Calu3 (cell line): ENCODE measurements at regions not wholly inside any gene's neighbourhood (a gene's known extent, or its start where the extent isn't known, plus 50 kb on each side); places are given as distances from the start of the nearest gene placed in this dataset.

Source experiments
- BruUV-seq: library from RNA; stranded (reverse); fragments of 400-500 nt; replicated peaks from 2 replicates; lab custom pipeline; 2021; lab: Mats Ljungman, UMichigan
- CTCF ChIA-PET: fragments of 300-600 bp; sonication (Branson Sonifier 250); formaldehyde crosslinking; loops from one replicate; lab custom pipeline; 2022; ENCODE audit warnings: antibody characterized with exemption; lab: Charles Lee
- DNase-seq: peaks from one replicate; pipeline ENCODE4 v3.0.0; 2022
- H3K27ac Mint-ChIP-seq: one replicate; pipeline ENCODE4 v1.8.0; 2022; ENCODE audit warnings: mixed read lengths; ENCODE audit not compliant: unreplicated experiment
- H3K27me3 Mint-ChIP-seq: one replicate; pipeline ENCODE4 v1.8.0; 2022; ENCODE audit warnings: mixed read lengths; ENCODE audit not compliant: unreplicated experiment
- H3K36me3 Mint-ChIP-seq: one replicate; pipeline ENCODE4 v1.8.0; 2022; ENCODE audit warnings: mild to moderate bottlenecking, moderate library complexity, mixed read lengths; ENCODE audit not compliant: insufficient read depth, unreplicated experiment
- H3K4me1 Mint-ChIP-seq: one replicate; pipeline ENCODE4 v1.8.0; 2022; ENCODE audit warnings: mild to moderate bottlenecking, low read depth, mixed read lengths; ENCODE audit not compliant: unreplicated experiment
- H3K4me3 Mint-ChIP-seq: one replicate; pipeline ENCODE4 v1.8.0; 2022; ENCODE audit warnings: mild to moderate bottlenecking, low read depth, moderate library complexity, mixed read lengths; ENCODE audit not compliant: unreplicated experiment
- H3K9me3 Mint-ChIP-seq: one replicate; pipeline ENCODE4 v1.8.0; 2022; ENCODE audit warnings: low read depth, mixed read lengths; ENCODE audit not compliant: unreplicated experiment
- intact Hi-C: fragments of 100-400 bp; cut with micrococcal nuclease; formaldehyde crosslinking; loops from one replicate; pipeline ENCODE4 v1.10.0; 2022; ENCODE audit not compliant: unreplicated experiment
- TF ChIP-seq, protein P1 (sequence below): fragments of 200-600 bp; IDR thresholded peaks from one replicate; pipeline ENCODE4 v1.8.0; 2022; ENCODE audit warnings: antibody characterized with exemption; ENCODE audit not compliant: unreplicated experiment

DNA sequence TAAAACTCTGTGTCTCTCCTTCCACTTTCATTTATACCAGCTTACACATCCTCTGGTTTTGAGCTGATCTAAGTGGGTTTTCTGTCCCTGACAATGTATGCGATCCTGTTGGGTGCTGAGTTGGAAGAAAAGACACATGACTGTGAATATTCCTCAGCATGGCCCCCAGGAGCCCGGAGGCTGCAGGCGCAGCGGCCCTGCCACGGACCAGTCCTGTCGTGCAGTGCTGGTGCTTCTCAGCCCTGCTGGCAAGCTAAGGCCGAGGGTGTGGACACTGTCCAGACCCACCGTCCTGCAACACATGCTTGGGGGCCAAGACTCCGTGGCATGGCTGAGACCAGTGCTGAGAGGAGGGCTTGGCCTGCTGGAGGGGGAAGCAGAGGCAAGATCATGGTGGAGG lies 328.9 kb upstream of the IRX2 start:
- TF ChIP-seq, protein P1, sequence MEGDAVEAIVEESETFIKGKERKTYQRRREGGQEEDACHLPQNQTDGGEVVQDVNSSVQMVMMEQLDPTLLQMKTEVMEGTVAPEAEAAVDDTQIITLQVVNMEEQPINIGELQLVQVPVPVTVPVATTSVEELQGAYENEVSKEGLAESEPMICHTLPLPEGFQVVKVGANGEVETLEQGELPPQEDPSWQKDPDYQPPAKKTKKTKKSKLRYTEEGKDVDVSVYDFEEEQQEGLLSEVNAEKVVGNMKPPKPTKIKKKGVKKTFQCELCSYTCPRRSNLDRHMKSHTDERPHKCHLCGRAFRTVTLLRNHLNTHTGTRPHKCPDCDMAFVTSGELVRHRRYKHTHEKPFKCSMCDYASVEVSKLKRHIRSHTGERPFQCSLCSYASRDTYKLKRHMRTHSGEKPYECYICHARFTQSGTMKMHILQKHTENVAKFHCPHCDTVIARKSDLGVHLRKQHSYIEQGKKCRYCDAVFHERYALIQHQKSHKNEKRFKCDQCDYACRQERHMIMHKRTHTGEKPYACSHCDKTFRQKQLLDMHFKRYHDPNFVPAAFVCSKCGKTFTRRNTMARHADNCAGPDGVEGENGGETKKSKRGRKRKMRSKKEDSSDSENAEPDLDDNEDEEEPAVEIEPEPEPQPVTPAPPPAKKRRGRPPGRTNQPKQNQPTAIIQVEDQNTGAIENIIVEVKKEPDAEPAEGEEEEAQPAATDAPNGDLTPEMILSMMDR = no peak
- CTCF ChIA-PET = no interaction called here
- peaks cover 28% of the 10 kb centered on the region for H3K9me3 Mint-ChIP-seq
- no peaks in the 10 kb centered on the region for H3K36me3 Mint-ChIP-seq
- H3K4me1 Mint-ChIP-seq = no peaks in the 10 kb centered on the region
- no TSS peak for BruUV-seq
- no peak for DNase-seq
- H3K27me3 Mint-ChIP-seq = no peaks in the 10 kb centered on the region
- no peak overlapping the region for H3K27ac Mint-ChIP-seq
- H3K4me3 Mint-ChIP-seq = no peak overlapping the region
- intact Hi-C loops = no loop called here

DNA sequence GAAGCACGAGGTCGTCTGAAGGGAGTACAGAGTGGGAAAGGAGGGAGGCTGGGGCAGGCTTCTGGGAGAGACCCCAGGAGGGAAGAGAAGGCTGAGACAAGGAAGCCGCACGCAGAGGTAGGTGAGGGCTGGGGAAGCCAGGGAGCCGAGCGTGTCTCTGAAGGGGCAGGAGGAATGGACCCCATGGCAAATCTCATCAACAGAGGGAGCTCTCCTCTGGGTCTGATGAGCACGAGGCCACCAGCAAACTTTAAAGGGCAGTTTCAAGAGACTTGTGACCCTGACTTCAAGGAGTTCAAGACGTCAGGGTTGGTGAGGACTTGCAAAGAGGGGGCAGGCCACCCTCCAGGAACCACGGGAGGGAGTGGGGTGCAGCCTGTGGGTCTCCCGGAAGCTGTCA lies 326.2 kb upstream of the IRX2 start:
- intact Hi-C loops = no loop called here
- Mint-ChIP-seq H3K36me3 (no peaks in the 10 kb centered on the region), H3K9me3 (peaks cover 23% of the 10 kb centered on the region), H3K27me3 (no peaks in the 10 kb centered on the region), H3K27ac (no peak overlapping the region), H3K4me1 (no peaks in the 10 kb centered on the region), H3K4me3 (no peak overlapping the region)
- BruUV-seq = no TSS peak
- CTCF ChIA-PET = no interaction called here
- TF ChIP-seq, protein P1 = no peak
- DNase-seq = no peak

DNA sequence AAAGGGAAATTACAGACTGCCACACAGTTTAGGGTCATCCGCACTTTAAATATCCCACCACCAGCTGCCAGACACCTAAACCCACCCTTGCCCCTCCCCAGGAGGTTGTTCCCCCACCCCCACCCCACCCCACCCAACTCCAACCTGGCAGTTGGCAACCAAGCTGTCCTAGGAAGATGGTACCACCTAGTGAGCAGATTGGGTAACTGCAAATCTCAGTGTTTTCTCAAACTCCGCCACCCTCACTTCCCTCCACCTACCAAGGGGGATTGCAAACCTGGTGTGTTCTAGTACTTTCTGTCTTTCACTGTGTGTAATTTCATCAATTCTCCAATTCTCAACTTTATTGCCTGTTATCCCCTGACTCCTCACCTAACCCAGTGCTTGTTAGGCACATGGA lies 323.8 kb upstream of the IRX2 start:
- no peaks in the 10 kb centered on the region for H3K36me3 Mint-ChIP-seq
- no peak overlapping the region for H3K27ac Mint-ChIP-seq
- H3K9me3 Mint-ChIP-seq = peaks cover 19% of the 10 kb centered on the region
- H3K4me1 Mint-ChIP-seq = no peaks in the 10 kb centered on the region
- TF ChIP-seq, protein P1 = no peak
- H3K27me3 Mint-ChIP-seq = no peaks in the 10 kb centered on the region
- no peak for DNase-seq
- intact Hi-C loops = no loop called here
- no peak overlapping the region for H3K4me3 Mint-ChIP-seq
- BruUV-seq = no TSS peak
- CTCF ChIA-PET = no interaction called here

DNA sequence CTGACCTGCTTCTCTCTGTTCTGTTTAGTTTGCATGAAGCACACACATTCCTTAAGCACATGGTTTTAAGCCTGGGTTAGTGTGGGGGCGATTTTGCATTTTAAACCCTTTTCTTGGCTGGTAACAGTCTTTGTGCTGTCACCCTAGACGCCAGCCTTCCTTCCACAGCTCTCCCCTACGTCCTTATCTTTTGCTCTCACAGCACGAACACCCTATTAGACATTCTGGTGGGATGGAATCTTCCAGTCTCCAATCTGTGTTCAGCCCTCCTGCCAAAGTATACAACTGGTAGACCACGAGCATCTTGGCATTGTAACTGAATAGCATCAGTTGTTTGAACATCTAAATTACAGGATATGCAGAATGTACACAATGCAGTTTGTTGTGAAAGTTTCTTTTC lies 316.9 kb upstream of the IRX2 start:
- intact Hi-C loops = no loop called here
- Mint-ChIP-seq H3K27me3 (no peaks in the 10 kb centered on the region), H3K36me3 (no peaks in the 10 kb centered on the region), H3K4me3 (no peak overlapping the region), H3K9me3 (peaks cover 7% of the 10 kb centered on the region), H3K4me1 (no peaks in the 10 kb centered on the region), H3K27ac (no peak overlapping the region)
- DNase-seq = no peak
- CTCF ChIA-PET = no interaction called here
- TF ChIP-seq, protein P1 = no peak
- no TSS peak for BruUV-seq
